UCSD-AML1 (cell line): ENCODE measurements at regions not wholly inside any gene's neighbourhood (a gene's known extent, or its start where the extent isn't known, plus 50 kb on each side); places are given as distances from the start of the nearest gene placed in this dataset.
"Not testable (repeated sequence)": the region's sequence is repeated elsewhere in the genome, so short reads cannot be mapped to it uniquely, and the experiment has no call there.

Experiments
- DNase-seq: peaks from one replicate; lab custom pipeline; 2025; ENCODE audit not compliant: unreplicated experiment; lab: John Stamatoyannopoulos, UW

DNA sequence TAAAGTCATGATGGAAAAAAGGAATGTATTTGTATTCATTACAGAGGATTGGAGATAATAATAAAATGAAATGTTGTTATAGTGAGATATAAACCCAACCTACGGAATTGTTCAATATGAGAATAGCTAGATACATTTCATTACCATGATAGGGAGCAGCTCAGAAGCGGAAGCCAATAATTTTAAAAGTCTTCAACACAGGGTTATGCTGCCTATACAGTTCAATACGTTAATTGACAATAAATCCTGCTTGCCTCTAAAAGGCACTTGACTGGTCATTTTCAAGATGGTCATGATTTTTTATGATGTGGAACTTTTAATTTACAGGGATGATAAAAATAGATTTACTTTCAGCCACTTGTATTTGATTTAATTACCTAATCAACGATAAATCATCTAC is 506.8 kb downstream of the TMEM114 start:
- DNase-seq = no peak

- DNase-seq = no peak
Measured at GRCh38 chr16:8080817-8081216, 509.5 kb downstream of the TMEM114 start.

DNA sequence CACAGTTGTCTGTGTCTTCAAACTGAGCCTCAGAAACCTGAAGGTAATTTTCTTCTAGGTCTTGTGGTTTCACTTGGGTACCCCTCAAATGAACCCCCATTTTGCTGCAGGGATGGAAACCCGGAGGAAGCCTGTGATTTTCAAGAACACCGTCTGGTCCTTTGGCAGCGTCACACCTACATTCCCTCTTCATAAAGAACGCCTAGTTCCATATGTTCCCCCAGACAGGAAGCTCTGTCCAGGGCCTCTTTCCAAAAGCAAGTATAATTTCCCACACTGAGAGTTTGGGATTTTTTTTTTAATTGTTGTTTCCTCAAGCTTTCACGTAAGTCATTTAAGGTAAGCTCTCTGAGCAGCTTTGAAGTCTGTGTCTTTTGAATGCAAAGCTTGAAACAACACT is 515.0 kb downstream of the TMEM114 start:
- no peak for DNase-seq

- no peak for DNase-seq
Measured at GRCh38 chr16:8070506-8070905, 519.8 kb downstream of the TMEM114 start.

- not testable (repeated sequence) for DNase-seq
Measured at GRCh38 chr16:8068225-8068624, 522.1 kb downstream of the TMEM114 start.

DNA sequence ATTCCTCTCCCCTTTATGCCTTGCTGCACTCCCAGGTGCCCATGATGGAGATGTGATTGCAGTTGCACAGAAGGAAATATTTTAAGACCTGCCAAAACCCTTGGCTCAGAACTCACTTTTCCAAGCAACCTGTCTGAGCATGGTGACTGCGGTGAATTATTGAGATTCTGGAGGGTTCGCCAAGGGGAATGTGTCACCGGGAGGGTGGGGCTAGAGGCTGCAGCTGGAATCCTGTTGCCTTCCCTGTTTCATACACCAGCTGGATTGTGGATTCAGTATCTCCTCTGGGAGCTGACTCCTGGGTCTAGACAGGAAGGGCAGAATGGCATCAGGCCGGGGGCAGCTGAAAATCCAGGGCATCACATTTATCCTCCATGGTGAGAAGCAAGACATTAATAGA is 527.2 kb downstream of the TMEM114 start:
- no peak for DNase-seq

- DNase-seq = no peak
Measured at GRCh38 chr16:8062677-8063076, 527.6 kb downstream of the TMEM114 start.

- no peak for DNase-seq
Measured at GRCh38 chr16:8055761-8056160, 534.5 kb downstream of the TMEM114 start.

GRCh38 chr16:8053437-8053836 is 536.9 kb downstream of the TMEM114 start:
- no peak for DNase-seq

DNA sequence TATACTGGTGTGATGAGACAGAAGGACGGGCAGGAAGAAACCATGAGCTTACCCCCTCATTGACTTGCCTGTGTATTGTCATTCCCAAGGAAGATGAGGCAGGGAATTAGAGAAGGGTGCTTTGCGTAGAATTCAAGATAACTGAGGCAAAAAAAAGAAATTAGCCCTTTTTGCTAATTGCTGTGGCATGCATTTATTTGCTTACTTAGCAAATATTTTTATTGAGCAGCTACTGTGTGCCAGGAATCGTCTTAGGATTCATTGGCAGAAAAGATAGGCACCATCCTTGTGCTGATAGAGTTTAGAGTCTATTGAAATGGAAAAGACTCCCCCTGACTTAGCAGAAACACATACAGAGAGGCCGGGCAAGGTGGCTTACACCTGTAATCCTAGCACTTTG is 541.9 kb downstream of the TMEM114 start:
- no peak for DNase-seq

GRCh38 chr16:8047736-8048135 is 542.6 kb downstream of the TMEM114 start:
- no peak for DNase-seq

- DNase-seq = no peak
Measured at GRCh38 chr16:8044796-8045195, 545.5 kb downstream of the TMEM114 start.

DNA sequence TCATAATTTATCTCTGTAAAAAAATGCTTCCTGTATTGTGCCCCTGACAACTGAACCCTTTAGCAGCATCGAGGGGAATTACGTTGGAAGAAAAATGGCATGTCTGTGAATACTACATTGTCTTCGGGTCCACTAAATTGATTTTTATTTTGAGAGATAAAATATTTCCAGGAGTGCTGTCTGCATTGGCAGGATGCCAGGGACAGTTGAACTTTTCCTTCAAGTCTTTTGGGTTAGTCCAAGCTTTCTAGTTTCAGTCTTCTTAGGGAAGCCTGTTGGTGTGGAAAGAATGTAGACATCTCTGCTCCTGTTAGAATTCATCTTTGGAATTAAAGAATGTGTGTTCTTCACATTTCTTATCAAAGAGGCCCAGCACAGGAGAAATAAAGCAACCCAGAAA is 557.9 kb downstream of the TMEM114 start:
- no peak for DNase-seq

DNA sequence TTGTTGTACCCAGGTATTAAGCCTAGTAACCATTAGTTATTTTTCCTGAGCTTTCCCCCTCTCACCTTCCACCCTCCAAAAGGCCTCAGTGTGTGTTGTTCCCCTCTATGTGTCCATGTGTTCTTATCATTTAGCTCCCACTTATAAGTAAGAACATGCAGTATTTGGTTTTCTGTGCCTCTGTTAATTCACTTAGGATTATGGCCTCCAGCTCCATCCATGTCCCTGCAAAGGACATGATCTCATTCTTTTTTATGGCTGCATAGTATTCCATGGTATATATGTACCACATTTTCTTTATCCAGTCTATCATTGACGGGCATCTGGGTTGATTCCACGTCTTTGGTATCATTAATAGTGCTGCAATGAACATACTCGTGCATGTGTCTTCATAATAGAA is 560.3 kb downstream of the TMEM114 start:
- DNase-seq = not testable (repeated sequence)

- peak; percentile 9 for DNase-seq
Measured at GRCh38 chr16:8026450-8026849, 563.9 kb downstream of the TMEM114 start.

- DNase-seq = no peak
Measured at GRCh38 chr16:8023326-8023725, 567.0 kb downstream of the TMEM114 start.

- DNase-seq = no peak
Measured at GRCh38 chr16:8005096-8005860, 585.0 kb downstream of the TMEM114 start.

GRCh38 chr16:7998789-7999453 is 591.4 kb downstream of the TMEM114 start:
- DNase-seq = no peak

- DNase-seq = no peak
Measured at GRCh38 chr16:7997966-7998365, 592.3 kb downstream of the TMEM114 start.

DNA sequence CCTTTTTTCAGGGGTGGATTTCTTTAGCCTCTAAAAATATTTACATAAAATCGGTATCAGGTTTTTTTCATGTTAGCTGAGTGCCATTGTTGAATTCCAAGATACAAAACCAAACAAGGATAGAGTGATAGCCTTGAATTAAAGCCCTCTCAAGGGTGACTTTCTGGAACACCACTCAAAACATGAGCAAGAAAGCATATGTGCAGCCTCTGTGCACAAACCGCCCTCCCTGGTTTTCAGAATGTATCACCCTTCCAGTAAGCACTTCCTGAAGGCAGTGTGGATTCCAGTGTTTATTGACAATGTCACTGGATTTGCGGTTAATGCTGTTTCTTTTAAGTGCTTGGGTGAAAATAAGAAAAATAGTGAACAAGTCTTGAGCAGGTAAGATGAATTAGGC is 597.7 kb downstream of the TMEM114 start:
- no peak for DNase-seq

GRCh38 chr16:7990626-7991260 is 599.6 kb downstream of the TMEM114 start:
- no peak for DNase-seq

DNA sequence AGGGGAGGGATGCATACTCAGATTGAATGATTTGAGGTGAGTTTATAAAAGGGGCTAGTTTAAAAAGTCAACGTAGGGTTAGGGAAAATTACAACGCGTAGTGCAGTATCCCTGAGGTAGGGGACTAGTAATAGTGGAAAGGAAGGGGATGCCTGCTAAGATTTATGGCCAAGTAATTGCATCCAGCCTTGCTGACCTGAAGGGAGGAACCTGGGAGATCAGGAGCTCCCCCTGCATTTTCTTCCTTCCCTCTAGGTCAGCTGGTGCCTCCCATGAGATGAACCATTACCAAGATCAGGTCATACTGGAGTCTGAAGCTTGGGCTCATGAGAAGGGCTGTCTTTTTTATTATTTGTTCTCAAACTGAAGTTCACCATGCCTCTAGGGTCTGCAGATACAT is 606.6 kb downstream of the TMEM114 start:
- DNase-seq = no peak
